AG09309 (cell line): ENCODE measurements at regions not wholly inside any gene's neighbourhood (a gene's known extent, or its start where the extent isn't known, plus 50 kb on each side); places are given as distances from the start of the nearest gene placed in this dataset.
A peak's percentile ranks its signal among the peaks of the same experiment; 100 is the strongest.

Source experiments
- DNase-seq: peaks from one replicate; pipeline ENCODE4 v3.0.0-alpha.2; 2010; ENCODE audit warnings: low read depth
- H3K4me3 ChIP-seq: 2 replicates; pipeline ENCODE4 v1.5.1; 2011; ENCODE audit warnings: mild to moderate bottlenecking, low read depth, low read length, moderate library complexity; ENCODE audit not compliant: control insufficient read depth
- CTCF ChIP-seq: IDR thresholded peaks from 2 replicates; pipeline ENCODE4 v1.5.1; 2011; ENCODE audit warnings: mild to moderate bottlenecking, low read depth, low read length, inconsistent platforms; ENCODE audit not compliant: insufficient read depth, control insufficient read depth; ENCODE audit errors: missing control alignments

DNA sequence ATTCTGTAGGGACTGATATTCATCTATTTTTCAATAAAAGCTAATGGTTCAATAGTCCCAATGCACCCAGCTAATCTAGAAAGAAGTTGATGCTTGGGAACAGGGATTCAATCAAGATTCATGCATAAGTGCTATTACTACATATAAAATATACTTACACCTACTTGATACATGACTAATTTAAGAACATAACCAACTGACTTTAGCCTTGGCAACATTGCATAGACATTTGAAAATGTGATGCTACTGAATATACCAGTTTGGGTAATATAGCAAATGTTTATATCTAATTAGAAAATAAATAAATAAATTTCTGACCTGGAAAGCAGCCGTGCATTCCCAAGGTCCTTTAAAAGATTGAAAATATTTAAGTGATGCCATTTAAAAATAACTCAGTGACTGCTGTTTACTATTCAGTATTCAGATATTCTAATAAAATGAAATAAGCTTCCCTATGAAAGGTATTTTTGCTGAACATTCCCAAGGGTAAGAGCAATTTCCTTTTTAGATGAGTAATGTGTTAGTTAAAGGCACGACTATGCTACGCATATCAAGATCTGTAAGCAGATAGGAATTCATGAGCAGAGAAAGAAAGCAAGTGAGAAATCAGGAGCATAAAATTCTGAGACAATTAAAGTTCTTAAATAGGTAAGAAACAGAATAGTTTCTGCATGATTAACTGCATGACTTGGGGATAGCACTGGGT is 160.6 kb upstream of the SYT1 start:
- H3K4me3 ChIP-seq = no peak overlapping the region
- peak; percentile 80 for DNase-seq
- no peak for TF ChIP-seq CTCF

DNA sequence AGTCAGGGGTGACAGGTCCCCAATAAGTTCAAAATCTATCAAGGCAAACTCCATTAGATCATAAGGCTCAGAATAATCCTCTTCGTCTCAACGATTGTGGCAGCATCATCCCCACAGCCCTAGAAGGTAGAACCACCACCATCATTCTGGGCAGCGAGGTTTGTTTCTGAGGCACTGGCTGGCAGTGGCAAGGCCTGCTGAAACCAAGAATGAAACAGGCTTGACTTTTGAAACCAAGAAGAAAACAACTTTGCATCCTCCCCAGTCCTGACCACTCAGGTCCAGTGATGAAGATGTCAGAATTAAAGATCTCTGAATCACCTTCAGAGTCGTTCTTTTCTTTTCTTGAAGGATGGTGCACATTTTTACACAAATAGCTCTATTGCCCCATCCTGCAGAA is 152.6 kb upstream of the SYT1 start:
- H3K4me3 ChIP-seq = no peak overlapping the region
- no peak for DNase-seq
- TF ChIP-seq CTCF = no peak

GRCh38 chr12:78712834-78713481 is 151.6 kb upstream of the SYT1 start:
- TF ChIP-seq CTCF = no peak
- H3K4me3 ChIP-seq = no peak overlapping the region
- DNase-seq = no peak

GRCh38 chr12:78719721-78720120 is 144.9 kb upstream of the SYT1 start:
- no peak for TF ChIP-seq CTCF
- no peak for DNase-seq
- H3K4me3 ChIP-seq = no peak overlapping the region

DNA sequence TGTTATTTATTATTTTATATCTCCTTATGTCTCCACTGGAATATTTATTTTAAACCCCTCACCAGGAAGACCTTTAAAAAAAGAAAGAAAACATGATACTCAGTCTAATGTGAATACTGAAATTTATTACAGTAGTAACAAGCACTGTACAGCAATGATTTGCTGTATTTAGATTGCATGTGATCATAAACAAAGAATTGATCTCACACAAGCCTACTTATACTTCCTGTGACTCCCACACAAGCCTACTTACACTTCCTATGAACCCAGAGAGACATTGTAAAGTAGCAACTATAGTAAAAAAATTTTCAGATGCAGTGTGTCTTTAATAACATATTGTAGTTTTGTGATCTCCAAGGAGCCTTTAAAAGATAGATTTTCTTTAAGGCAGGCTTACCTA is 142.7 kb upstream of the SYT1 start:
- DNase-seq = no peak
- no peak overlapping the region for H3K4me3 ChIP-seq
- no peak for TF ChIP-seq CTCF

GRCh38 chr12:78725033-78725432 is 139.5 kb upstream of the SYT1 start:
- no peak for DNase-seq
- no peak overlapping the region for H3K4me3 ChIP-seq
- TF ChIP-seq CTCF = no peak
